Stimulated activated CD8-positive, alpha-beta memory T cell treated with anti-CD3 and anti-CD28 coated beads, Interleukin-7, amount 100 ng/mL, for 48 hours (primary cell): ENCODE measurements at regions not wholly inside any gene's neighbourhood (a gene's known extent, or its start where the extent isn't known, plus 50 kb on each side); places are given as distances from the start of the nearest gene placed in this dataset.
"Not testable (repeated sequence)": the region's sequence is repeated elsewhere in the genome, so short reads cannot be mapped to it uniquely, and the experiment has no call there.

Experiments used
- DNase-seq, 2 donors: peaks; one replicate each; pipeline ENCODE4 v3.0.0-alpha.2; 2020; ENCODE audit warnings: low read depth in 1 of 2; ENCODE audit errors: extremely low read depth in 1 of 2

DNA sequence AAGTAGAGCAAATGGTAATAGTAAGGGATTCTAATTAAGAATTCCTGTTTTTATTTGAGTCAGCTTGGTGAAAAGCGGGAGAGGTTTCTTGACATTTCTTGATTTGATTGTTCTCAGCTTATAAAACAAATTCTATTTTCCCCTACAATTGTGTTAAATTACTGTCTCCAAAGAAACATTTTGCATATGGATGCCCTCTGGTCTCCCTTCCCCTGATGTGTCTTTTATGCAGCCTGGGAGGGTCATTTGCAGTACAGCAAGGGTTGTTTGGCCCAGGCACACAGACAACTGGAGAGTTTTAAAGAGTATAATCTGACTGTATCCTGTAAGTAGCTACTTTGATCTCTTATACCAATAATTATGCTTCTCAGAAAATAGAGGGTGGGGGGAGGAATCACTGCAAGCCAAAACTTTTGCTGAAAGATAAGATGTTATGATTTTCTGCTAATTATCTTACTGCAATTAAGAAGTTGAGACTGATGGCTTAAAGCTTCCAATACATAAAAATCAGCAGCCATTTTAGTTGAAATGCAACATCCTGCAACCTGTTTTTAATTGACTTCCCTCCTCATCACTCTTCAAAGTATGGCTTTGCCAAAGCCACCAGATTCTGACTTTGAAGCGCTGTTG is 204.1 kb upstream of the SEMA6A start:
- DNase-seq = no peak

DNA sequence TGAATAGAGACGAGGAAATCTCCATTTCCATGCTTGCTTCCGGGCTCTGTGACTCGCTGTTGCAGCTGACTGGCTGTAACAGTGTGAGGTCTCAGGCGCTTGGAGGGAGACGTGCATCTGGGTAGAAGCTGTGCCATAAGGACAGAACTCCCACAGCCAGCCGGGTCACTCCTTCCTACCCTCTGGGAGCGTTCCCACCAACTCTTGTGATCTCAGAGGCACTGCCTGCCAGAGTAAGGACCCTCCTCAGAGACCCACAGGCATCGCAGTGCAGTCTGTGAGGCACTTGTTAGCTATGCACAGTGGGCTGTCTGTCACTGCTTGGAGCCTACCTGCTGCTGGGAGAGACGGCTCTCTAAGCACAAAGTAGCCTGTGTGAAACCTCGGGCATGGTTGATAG is 203.4 kb upstream of the SEMA6A start:
- DNase-seq = no peak

DNA sequence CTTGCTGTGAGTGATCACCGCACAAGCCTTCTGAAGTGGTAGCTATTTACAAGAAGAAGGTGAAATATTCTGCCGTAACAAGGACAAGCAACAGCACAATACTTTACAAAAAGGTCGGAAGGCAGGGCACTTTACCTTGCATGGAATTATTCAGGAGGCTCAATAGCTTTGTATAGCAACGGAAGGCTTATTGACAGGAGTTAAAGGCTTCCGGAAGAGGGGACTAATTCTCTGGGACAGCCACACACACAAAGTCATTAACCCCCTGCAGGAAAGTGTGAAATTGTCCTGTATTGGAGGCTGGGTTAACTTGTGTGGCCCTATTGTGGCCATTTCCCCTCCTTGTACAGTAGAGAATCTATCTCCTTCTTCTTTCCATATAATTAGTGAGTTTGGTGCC is 199.3 kb upstream of the SEMA6A start:
- no peak for DNase-seq

DNA sequence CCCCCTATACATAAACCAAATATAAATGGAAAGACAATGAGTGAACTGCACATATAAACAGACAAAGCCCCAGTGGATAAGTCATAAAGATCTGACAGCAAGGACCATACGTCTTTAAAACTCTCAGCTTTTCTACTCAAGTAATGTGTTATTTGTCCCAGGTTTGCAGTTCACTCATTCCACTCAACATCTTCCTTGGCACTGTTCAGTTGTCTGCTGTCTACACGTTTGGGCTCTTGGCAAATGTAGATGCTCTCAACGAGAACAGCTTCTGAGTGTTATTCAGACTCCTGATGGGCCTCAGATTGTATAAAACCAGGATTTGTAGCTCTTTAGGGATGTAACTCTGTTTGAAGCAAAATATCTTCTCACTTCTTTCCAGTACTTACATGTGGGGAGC is 198.2 kb upstream of the SEMA6A start:
- no peak for DNase-seq

DNA sequence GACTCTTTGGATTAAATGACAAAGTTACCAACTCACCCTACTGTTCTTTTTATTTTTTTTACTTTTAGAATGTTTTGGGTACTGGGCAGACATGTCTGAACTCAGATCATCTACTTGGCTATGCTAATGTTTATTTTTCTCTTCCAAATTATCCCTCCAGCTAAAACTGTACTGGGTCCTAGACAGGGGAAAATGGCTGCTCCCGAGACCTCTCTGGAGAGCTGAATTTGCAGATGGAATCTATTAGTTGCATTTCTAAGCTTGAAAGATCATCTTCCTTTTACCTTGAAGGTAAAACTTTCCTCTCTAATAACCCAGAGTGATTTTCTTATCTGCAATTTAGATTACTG is 197.5 kb upstream of the SEMA6A start:
- no peak for DNase-seq

DNA sequence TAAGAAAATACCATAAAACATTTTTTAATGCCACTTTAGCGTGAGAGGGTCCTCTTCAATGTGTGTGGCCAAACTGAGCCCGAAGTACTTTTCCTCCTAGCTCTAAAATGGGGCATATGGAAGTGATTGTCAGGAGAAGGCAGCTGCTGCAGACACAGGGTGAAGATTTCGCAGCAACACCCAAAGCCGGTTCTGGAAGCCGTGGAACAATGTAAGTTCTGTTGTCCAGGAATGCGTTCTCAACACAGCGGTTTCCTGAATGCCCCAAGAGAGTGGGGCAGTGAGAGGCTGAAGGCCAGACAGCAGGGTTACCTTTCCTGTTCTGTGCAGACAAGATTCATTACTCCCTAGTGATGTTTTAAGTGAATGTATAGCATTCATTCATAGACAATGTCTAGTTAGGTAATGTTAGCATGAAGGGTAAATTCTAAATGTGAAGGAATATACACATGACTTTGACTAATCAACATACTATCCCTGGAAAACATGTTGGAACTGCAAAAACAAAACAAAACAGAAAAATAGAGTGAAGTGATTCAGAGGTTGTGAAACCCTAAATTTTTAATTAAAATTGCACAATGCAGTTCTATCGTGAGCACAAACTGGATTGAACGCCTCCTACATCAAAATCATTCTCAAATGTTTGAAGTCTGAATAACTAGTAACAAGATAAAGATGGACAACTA is 197.0 kb upstream of the SEMA6A start:
- no peak for DNase-seq

DNA sequence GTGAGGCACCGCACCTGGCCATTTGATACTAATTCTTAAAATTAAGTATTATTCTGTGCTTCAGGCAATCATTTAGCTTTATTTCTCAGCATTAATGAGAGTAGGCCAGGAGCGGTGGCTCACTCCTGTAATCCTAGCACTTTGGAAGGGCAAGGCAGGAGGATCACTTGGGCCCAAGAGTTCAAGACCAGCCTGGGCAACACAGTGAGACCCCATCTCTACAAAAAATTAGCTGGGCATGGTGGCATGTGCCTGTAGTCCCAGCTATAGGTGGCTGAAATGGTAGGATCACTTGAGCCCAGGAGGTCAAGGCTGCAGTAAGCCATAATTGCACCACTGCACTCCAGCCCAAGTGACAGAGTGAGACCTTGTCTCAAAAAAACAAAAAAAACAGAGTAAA is 195.3 kb upstream of the SEMA6A start:
- not testable (repeated sequence) for DNase-seq

DNA sequence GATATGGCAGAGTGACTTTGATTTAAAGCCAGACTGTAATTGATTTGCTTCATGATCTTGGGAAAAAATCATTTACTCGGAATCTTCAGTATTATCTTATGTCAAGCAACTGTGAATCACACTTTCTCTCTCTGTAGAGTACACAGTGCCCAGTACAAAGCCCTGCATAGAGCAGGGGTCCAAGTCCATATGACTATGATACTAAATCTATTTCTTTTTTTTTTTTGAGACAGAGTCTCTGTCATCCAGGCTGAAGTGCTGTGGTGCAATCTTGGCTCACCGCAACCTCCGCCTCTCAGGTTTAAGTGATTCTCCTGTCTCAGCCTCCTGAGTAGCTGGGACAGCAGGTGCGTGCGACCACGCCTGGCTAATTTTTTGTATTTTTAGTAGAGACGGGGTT is 194.8 kb upstream of the SEMA6A start:
- no peak for DNase-seq

DNA sequence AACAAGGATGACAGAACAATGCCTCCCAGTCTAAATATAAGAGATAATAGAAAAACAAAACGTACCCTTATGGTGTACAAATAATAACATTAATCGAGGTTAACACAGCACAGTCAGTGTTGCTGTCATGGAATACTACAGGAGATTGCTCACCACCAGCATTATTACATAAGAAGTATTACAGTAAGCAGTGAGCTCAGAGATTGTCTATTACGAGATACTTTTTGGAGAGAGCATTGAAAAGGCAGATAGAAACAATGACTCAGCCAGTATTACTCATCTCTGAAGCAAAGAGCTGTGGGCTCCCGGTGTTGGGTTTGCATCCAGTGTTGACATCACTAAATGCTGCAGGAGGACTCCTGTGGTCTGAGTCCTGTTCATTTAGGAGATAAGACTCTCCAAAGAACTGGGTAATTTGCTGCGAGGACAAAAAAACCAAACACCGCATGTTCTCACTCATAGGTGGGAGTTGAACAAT is 191.9 kb upstream of the SEMA6A start:
- DNase-seq = no peak

DNA sequence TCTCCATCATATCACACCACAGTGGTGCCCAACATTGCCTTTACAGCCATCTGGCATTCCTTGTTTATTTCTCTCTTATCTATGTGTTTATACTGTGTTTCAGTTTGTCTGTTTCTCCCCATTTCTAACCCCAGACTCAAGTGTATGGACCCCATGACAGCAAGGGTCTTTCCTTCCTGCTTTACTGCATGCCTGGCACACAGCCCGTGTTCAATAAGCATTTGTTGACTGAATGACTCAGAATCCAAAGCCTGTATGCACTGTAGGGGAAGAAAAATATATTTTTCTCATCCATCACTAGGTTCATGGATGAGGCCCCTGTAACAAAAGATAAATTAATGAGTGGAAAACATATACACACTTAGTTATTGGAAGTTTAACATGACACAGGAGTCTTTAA is 190.8 kb upstream of the SEMA6A start:
- no peak for DNase-seq

DNA sequence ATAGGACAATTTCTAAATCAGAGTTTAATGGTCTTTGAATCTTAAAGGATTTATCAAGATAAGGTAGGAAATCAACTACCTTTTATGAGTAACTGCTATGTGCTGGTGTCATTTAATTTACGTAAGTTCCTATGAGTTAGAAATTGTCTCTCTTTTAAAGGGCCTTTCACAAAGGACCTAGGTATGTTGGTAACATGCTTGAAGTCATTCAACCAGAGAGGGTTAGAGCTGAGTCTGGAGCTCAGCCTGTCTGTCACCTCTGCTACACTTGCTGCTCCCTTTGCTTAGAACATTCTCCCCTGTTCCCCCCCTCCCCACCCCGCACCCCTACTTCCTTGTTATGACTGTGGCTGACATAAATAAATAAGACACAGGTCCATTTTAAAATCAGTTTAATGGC is 190.3 kb upstream of the SEMA6A start:
- DNase-seq = no peak

DNA sequence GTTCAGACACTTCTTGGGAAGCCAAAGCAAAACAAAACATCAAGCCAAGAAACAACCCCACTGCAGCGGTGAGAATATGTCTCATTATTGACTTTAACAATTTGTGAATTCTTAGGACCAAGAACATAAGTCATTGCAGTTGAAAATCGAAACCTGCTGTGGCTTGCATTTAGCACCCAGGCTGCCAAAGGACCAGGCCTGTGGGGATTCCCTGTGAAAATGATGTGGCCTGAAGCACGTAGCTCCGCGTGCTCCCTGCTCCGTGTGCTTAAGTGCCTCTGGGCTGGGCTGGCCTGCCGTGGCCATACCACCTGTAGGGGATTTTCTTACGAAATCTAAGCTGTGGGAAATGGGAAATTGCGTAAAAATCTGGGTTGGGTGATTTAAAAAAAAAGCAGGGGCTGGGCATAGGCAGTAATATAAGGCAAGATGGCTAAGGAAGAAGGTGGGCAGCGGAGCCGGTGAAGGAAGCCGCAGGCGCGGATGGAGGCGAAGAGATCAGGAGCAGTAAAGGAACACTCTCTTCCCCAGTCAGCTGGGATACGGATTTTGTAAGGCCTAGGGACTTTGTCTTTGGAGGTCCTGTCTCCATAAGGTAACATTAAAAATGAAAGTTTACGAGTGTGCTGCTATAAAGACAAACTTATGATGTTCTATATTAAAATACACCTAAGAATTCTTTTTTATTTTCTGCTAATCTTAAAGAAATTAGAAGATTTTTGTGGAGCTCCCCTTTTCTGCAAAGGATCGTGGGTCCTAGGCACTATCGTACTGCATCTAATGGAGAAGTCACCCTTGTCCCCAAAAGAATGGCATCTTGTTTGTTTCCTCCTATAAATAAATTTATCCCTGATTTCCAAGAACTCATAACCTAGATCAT is 189.6 kb upstream of the SEMA6A start:
- no peak for DNase-seq

DNA sequence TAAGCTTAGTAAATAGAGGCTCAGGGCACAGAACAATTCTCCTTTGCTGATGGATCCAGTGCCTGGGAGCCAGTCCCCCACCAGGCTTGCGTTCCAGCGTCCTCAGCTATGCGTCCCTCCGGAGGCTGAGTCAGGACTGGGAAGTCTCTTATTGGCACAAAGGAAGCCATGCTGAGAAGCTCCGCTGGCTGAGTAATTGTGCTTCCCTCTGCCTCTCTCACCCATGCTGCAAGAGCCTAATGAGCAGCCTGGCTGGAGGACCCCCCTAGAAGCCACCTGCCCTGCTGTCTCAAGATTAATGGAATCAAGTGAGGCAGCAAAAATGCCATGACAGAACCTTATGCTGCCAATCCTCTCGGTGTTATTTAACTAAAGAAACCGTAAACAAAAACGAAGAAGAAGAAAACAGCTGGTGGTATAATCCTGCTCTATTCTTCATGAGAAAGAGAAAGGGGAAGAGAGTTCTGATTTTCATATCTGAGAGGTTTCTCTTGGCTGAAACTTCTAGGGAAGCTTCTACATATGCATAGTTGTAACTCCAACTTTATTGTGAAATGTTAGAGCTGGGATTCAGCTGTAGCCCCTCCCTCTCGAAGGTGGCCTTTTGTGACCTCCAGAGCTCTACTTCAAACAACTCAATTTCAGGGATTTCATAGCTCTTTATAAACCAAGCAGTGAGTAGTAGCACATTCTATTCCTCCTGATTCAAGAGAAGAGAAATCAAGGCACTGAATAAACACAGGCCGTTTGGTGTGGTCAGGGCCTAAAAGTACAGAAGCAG is 185.4 kb upstream of the SEMA6A start:
- no peak for DNase-seq

DNA sequence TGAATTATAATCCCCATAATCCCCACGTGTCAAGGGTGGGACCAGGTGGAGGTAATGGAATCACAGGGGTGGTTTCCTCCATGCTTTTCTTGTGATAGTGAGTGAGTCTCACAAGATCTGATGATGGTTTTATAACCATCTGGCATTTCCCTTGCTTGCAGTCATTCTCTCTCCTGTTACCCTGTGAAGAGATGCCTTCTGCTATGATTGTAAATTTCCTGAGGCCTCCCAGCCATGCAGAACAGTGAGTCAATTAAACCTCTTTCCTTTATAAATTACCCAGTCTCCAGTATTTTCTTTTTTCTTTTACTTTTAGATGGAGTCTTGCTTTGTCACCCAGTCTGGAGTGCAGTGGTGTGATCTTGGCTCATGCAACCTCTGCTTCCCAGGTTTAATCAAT is 182.7 kb upstream of the SEMA6A start:
- DNase-seq = no peak

DNA sequence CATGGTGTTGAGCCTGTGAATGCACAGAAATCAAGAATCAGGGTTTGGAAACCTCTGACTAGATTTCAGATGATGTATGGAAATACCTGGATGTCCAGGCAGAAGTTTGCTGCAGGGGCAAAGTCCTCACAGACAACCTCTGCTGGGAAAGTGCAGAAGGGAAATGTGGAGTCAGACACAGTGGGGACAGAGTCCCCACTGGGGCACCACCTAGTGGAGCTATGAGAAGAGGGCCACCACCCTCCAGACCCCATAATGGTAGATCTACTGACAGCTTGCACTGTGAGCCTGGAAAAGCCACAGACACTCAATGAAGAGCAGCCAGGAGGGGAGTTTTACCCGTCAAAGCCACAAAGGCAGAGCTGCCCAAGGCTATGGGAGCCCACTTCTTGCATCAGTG is 181.9 kb upstream of the SEMA6A start:
- no peak for DNase-seq

DNA sequence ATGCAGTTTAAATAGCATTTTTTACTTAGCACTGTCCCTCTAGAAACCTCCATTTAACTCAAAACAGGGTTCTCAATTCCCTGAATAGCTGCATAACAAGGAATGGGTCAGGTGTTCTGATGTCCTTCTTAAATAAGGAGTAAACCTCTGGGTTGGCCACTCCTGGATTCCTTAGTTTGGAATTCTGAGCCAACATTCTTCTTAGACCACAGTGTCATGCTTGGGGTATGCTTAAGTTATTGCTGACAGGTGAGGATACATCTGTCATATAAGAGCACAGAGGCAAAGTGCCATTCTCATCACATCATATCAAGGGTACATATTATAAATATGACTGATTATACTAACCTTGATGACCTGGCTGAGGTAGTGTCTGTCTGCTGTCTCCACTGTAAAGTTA is 179.9 kb upstream of the SEMA6A start:
- no peak for DNase-seq

DNA sequence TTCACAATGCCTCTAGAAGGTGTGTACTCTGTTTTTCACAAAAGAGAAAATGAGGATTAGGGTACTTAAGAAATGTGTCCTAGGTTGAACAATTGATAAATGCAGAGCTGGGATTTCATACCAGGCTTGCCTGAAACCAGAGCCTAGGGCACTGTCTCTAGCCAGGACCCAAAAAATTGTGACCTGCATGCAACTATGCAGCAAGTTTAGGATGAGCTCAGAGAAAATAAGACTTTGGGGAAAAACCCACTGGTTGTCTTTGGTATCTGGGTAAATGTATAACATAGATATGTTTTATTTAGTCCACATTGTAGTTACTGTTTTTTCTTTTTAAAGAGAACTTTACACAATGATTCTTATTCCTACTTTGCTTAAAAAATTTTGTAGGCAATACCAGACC is 177.1 kb upstream of the SEMA6A start:
- DNase-seq = no peak

DNA sequence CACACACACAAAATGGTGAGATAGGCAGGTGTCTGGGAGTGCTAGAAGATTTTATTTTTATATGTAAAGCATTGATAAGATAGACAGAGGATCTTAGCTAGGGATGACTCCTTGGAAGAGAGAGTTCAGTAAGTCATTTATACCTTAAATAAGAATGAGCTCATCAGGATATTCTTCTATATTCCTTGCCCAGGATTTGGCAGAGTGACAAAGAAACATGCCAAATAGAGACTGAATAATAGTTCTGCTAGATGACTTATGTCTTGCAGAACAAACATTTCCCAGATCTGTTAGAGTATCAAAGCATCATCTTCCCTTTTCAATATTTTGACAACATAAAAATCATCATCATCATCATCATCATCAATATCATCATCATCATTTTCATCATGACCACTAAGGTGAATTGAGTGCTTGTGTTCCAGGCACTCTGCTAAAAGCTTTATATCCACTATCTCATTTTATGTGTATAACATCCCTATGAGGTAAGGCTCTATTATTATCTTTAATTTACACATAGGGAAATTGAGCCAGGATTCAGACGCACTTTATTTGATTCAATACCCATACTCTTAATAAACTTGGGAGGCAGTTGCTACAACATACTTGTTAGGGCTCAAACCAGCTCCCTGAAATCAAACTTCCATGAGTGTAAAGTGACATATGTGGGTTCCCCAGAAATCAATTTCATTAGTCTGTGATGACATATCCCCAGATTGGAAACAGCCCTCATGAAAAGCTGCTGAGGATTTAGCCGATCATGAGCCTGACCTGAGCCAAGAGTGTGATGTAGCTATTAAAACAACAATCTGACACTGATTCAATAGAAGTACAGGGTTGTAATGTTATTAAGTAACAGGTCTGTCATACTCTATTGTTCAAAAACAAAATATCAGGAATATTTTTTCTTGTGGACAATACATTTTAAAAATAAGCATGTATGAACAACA is 176.3 kb upstream of the SEMA6A start:
- no peak for DNase-seq

DNA sequence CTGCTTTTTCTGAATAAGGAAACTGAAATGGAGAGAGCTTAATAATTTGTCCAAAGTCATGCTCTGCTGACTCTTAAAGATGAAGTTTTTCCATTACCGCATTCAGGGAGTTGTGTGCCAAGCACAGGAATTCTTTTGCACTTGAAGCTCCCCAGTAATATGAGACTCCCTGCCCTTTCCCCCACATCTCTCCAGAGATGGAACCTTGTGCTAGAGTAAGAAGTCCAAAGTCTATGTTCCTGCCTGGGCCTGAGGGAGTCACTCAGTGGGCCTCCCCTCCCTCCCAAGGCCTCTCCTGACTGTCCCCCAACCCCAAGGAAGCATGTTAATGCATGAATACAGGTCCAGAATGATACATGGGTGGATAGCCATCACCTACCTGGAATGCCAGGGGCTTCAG is 173.3 kb upstream of the SEMA6A start:
- DNase-seq = no peak

DNA sequence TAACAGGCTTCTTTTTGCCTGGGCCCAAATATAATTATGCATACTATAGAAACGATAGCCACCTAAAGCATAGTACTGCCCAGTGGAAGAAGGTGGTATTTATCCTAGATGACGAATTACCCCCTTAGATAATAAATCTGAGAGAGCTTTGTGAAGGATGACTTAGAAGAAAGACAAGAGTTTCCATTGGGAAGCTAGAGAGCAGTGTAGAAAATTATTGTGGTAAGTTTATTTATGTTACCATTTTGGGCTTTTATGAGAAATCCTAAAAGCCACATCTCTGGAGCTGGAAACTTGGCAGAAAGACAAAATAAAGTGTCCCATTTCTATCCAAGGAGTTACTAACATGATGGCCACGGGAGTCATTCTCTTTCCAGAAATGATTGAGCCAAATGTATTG is 172.0 kb upstream of the SEMA6A start:
- no peak for DNase-seq
